ENCODE measurements at regions not wholly inside any gene's neighbourhood (a gene's known extent, or its start where the extent isn't known, plus 50 kb on each side); places are given as distances from the start of the nearest gene placed in this dataset.

DNA sequence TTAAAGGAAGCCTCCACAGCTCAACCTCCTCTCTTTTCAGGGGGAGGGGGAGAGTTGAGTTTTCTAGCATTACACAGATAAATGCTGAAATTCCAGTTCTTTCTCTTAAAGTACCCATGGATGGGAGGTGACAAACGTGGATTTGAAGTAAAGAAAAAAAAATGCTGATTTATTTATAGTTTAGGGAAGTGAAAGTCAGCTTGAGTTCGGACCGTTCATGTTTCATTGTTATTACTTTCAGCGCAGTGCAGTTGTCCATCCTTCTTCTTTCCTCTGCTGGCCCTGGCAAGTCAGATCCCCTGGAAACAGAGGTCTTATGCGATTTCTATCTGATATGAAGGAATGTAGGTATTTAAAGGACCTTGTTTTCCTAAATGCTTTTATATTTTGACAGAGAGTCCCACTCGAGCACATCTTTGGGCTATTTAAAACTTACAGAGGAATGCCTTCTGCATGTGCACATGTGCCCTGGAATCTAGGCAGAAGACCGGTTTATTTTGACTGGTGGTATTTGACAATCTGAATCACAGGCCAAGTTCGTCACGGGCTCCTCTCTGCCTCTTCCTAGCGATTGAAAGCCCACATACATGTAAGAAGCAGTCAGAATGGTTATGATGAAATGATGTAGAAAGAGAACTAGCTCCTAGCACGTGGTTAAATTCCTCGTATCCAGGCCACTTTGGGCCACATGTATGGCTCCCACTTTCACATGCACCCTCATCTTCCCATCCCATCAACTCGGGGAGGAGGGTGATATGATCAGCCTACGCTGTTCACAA, 385.2 kb upstream of the KLF4 start:
- no peak overlapping the region for H3K27ac ChIP-seq (ENCODE audit: low read depth, low read length)
- H3K4me2 ChIP-seq (ENCODE audit: low read length), result peak overlapping the region; percentile 73
- TF ChIP-seq, protein P1, sequence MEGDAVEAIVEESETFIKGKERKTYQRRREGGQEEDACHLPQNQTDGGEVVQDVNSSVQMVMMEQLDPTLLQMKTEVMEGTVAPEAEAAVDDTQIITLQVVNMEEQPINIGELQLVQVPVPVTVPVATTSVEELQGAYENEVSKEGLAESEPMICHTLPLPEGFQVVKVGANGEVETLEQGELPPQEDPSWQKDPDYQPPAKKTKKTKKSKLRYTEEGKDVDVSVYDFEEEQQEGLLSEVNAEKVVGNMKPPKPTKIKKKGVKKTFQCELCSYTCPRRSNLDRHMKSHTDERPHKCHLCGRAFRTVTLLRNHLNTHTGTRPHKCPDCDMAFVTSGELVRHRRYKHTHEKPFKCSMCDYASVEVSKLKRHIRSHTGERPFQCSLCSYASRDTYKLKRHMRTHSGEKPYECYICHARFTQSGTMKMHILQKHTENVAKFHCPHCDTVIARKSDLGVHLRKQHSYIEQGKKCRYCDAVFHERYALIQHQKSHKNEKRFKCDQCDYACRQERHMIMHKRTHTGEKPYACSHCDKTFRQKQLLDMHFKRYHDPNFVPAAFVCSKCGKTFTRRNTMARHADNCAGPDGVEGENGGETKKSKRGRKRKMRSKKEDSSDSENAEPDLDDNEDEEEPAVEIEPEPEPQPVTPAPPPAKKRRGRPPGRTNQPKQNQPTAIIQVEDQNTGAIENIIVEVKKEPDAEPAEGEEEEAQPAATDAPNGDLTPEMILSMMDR (IDR thresholded peaks at IDR 0.05; ENCODE audit: low read depth, low read length, poor library complexity, severe bottlenecking), result no peak
- no peak for TF ChIP-seq EZH2phosphoT487 (IDR thresholded peaks at IDR 0.05; ENCODE audit: borderline replicate concordance, low read length)

DNA sequence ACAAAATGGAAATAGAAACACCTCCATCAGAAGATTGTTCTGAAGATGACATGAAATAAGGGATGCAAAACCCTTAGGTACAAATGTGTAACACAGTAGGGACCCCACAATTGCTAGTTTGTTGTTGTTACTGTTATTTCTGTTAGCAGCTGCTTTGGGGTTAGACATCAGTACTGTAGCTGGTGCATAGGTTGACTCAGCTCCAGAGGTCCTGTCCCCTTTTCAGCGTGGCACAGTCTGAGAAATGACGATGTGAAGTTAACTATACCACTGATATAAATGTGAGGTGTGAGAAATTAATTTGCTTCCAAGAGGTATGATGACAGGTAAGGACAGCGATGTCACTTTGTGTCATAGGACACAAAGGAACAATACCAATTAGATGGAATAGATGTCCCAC, 384.6 kb upstream of the KLF4 start:
- Histone ChIP-seq H3F3A (ENCODE audit: control insufficient read depth, insufficient read depth) (no peaks in the 10 kb centered on the region), H3K4me2 (ENCODE audit: low read length) (peak overlapping the region; percentile 73), H3K79me2 (ENCODE audit: control insufficient read depth, low read length) (no peaks in the 10 kb centered on the region), H3K27me3 (ENCODE audit: control insufficient read depth, low read length) (no peaks in the 10 kb centered on the region), H3K4me1 (ENCODE audit: control insufficient read depth, low read length) (peaks cover 51% of the 10 kb centered on the region), H3K4me3 (ENCODE audit: low read length) (peak overlapping the region; percentile 56), H3K9me3 (ENCODE audit: control insufficient read depth, insufficient read depth, low read length) (no peaks in the 10 kb centered on the region), H4K20me1 (ENCODE audit: control insufficient read depth, insufficient read depth, low read depth, low read length) (no peaks in the 10 kb centered on the region), H3K36me3 (ENCODE audit: control insufficient read depth, low read length) (no peaks in the 10 kb centered on the region), H3K9me2 (replicated peaks; ENCODE audit: control insufficient read depth, low read length) (no peaks in the 10 kb centered on the region), H3K27ac (ENCODE audit: low read depth, low read length) (no peak overlapping the region)
- TF ChIP-seq, protein P1 (IDR thresholded peaks at IDR 0.05; ENCODE audit: low read depth, low read length, poor library complexity, severe bottlenecking), result no peak
- no peak for TF ChIP-seq EZH2phosphoT487 (IDR thresholded peaks at IDR 0.05; ENCODE audit: borderline replicate concordance, low read length)

More for the DNA sequence above, 385.2 kb upstream of the KLF4 start:
- Histone ChIP-seq H3K4me1 (ENCODE audit: control insufficient read depth, low read length) (peaks cover 48% of the 10 kb centered on the region), H3K4me3 (ENCODE audit: low read length) (peak overlapping the region; percentile 56), H3K27me3 (ENCODE audit: control insufficient read depth, low read length) (no peaks in the 10 kb centered on the region), H4K20me1 (ENCODE audit: control insufficient read depth, insufficient read depth, low read depth, low read length) (no peaks in the 10 kb centered on the region), H3K9me2 (replicated peaks; ENCODE audit: control insufficient read depth, low read length) (no peaks in the 10 kb centered on the region), H3K36me3 (ENCODE audit: control insufficient read depth, low read length) (no peaks in the 10 kb centered on the region), H3K9me3 (ENCODE audit: control insufficient read depth, insufficient read depth, low read length) (no peaks in the 10 kb centered on the region), H3F3A (ENCODE audit: control insufficient read depth, insufficient read depth) (no peaks in the 10 kb centered on the region), H3K79me2 (ENCODE audit: control insufficient read depth, low read length) (no peaks in the 10 kb centered on the region)

DNA sequence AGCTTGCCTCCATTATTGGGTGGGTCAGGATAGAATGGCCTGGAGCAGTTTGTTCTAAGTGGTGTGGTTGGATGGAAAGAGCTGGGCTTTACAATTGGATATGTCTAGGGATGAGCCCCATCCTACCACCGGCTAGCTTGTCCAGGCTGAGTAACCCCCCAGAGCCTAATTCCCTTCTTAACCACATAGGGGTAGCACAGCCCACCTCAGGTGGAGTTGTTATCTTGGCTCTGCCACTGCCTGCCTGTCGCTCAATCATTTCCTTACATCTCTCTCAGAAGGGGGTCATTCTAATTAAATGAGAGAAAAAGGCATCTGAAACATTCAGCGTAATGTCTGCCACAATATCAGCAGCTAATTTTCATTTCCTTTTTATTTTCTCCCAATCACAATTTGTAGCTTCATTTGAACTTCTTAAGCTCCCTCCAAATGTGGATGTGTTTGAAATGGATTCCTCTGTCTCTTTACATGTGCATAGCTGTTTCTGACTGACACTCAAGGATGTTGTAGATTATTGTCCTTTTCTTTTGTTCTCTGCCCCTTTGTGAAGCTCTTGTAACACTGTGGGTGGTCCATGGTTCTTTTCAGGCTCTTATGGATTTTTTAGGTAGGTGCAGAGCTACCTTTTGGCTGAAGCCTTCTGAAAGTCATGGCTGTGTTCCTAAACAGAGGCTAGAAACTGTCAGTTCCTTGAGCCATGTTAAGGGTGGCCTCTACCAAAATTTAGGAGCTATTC, 383.1 kb upstream of the KLF4 start:
- no peaks in the 10 kb centered on the region for H3K79me2 ChIP-seq (ENCODE audit: control insufficient read depth, low read length)
- H4K20me1 ChIP-seq (ENCODE audit: control insufficient read depth, insufficient read depth, low read depth, low read length), result no peaks in the 10 kb centered on the region
- H3K9me2 ChIP-seq (replicated peaks; ENCODE audit: control insufficient read depth, low read length), result no peaks in the 10 kb centered on the region
- peaks cover 66% of the 10 kb centered on the region for H3K4me1 ChIP-seq (ENCODE audit: control insufficient read depth, low read length)
- H3K9me3 ChIP-seq (ENCODE audit: control insufficient read depth, insufficient read depth, low read length), result no peaks in the 10 kb centered on the region
- H3K4me2 ChIP-seq (ENCODE audit: low read length), result peak overlapping the region; percentile 20; the same call in 1 of the 2 replicates
- H3K27ac ChIP-seq (ENCODE audit: low read depth, low read length), result no peak overlapping the region
- no peaks in the 10 kb centered on the region for H3F3A ChIP-seq (ENCODE audit: control insufficient read depth, insufficient read depth)
- no peaks in the 10 kb centered on the region for H3K27me3 ChIP-seq (ENCODE audit: control insufficient read depth, low read length)
- no peak overlapping the region for H3K4me3 ChIP-seq (ENCODE audit: low read length)
- TF ChIP-seq EZH2phosphoT487 (IDR thresholded peaks at IDR 0.05; ENCODE audit: borderline replicate concordance, low read length), result no peak
- TF ChIP-seq, protein P1 (IDR thresholded peaks at IDR 0.05; ENCODE audit: low read depth, low read length, poor library complexity, severe bottlenecking), result no peak
- no peaks in the 10 kb centered on the region for H3K36me3 ChIP-seq (ENCODE audit: control insufficient read depth, low read length)
